Peyer's patch (tissue), 4 donors: ENCODE measurements at regions not wholly inside any gene's neighbourhood (a gene's known extent, or its start where the extent isn't known, plus 50 kb on each side); places are given as distances from the start of the nearest gene placed in this dataset.

Experiments
- POLR2A ChIP-seq, 2 donors: fragments of 450-650 bp; IDR thresholded peaks; one replicate each; pipeline ENCODE4 v1.5.1; 2017; ENCODE audit warnings: antibody characterized with exemption in 2 of 2, mild to moderate bottlenecking in 2 of 2, moderate library complexity in 2 of 2
- TF ChIP-seq, protein P1 (sequence below), 6 experiments: fragments of 450-650 bp in 4 of 6; fragments of 200-600 bp in 2 of 6; sonication (generic) in 1 of 6; IDR thresholded peaks; one replicate each; pipeline ENCODE4 v1.5.1; 2017 to 2019; ENCODE audit warnings: antibody characterized with exemption in 6 of 6, mild to moderate bottlenecking in 3 of 6, moderate library complexity in 1 of 6

GRCh38 chr22:49214976-49215375 lies 612.7 kb downstream of the BRD1 start:
- TF ChIP-seq, protein P1, sequence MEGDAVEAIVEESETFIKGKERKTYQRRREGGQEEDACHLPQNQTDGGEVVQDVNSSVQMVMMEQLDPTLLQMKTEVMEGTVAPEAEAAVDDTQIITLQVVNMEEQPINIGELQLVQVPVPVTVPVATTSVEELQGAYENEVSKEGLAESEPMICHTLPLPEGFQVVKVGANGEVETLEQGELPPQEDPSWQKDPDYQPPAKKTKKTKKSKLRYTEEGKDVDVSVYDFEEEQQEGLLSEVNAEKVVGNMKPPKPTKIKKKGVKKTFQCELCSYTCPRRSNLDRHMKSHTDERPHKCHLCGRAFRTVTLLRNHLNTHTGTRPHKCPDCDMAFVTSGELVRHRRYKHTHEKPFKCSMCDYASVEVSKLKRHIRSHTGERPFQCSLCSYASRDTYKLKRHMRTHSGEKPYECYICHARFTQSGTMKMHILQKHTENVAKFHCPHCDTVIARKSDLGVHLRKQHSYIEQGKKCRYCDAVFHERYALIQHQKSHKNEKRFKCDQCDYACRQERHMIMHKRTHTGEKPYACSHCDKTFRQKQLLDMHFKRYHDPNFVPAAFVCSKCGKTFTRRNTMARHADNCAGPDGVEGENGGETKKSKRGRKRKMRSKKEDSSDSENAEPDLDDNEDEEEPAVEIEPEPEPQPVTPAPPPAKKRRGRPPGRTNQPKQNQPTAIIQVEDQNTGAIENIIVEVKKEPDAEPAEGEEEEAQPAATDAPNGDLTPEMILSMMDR (IDR thresholded peaks at IDR 0.05), result no peak
- no peak for TF ChIP-seq POLR2A (IDR thresholded peaks at IDR 0.05)
